K562 (cell line): ENCODE measurements at regions not wholly inside any gene's neighbourhood (a gene's known extent, or its start where the extent isn't known, plus 50 kb on each side); places are given as distances from the start of the nearest gene placed in this dataset.

Experiments used
- ATAC-seq: fragments of 200-7000 bp; cut with Tn5 transposase; 3 replicates; pipeline ENCODE4 v1.9.1; 2020; ENCODE audit warnings: moderate library complexity
- BruUV-seq: library from RNA; stranded (reverse); fragments of 400-500 nt; replicated peaks from 2 replicates; lab custom pipeline; 2021; lab: Mats Ljungman, UMichigan
- CTCF ChIA-PET: fragments of 300-600 bp; formaldehyde crosslinking; extraction: SDS; loops from one replicate; lab custom pipeline; 2021; ENCODE audit warnings: low intra/inter-chr PET ratio; lab: Yijun Ruan, JAX
- POLR2A ChIA-PET: fragments of 300-600, 350-650 bp; sonication (Branson Sonifier 250); formaldehyde crosslinking; extraction: SDS; loops from one replicate; lab custom pipeline; 2021; ENCODE audit warnings: antibody characterized with exemption, inconsistent platforms; lab: Yijun Ruan, JAX
- DNase-seq, 4 experiments: peaks; one replicate each; pipeline versions ENCODE4 v3.0.0 to v3.0.0-alpha.2; 2011 to 2018; ENCODE audit warnings: low spot score in 3 of 4, mixed read lengths in 3 of 4; ENCODE audit errors: extremely low read depth in 1 of 4
- FAIRE-seq: peaks from 2 replicates; lab custom pipeline; 2011; peaks lifted over from hg19 to GRCh38; lab: Jason Lieb, UNC
- H2AFZ ChIP-seq: 2 replicates; pipeline ENCODE4 v1.6.0; 2011; ENCODE audit warnings: low read depth, low read length, control low read depth, inconsistent platforms
- H3K27ac ChIP-seq: fragments of 200-600 bp; 3 replicates; pipeline ENCODE4 v1.8.0; 2011; ENCODE audit warnings: low read depth, mild to moderate bottlenecking, control low read depth, inconsistent platforms, low read length, moderate library complexity, mixed read lengths; ENCODE audit errors: extremely low read depth
- H3K27me3 ChIP-seq, 2 experiments: fragments of 300-600 bp in 1 of 2; 2 replicates in 1 of 2; 3 replicates in 1 of 2; pipeline versions ENCODE4 v1.6.0 to v1.8.0; 2011; ENCODE audit warnings: inconsistent platforms in 2 of 2, low read length in 2 of 2, mild to moderate bottlenecking in 1 of 2, mixed read lengths in 1 of 2, moderate library complexity in 1 of 2; ENCODE audit not compliant: control insufficient read depth in 2 of 2, insufficient read depth in 2 of 2
- H3K36me3 ChIP-seq: fragments of 300-600 bp; 3 replicates; pipeline ENCODE4 v1.8.0; 2011; ENCODE audit warnings: mild to moderate bottlenecking, low read length, inconsistent platforms; ENCODE audit not compliant: control insufficient read depth, insufficient read depth
- H3K4me1 ChIP-seq, 2 experiments: fragments of 200-600 bp in 1 of 2; replicated peaks in 1 of 2; 2 replicates in 1 of 2; 3 replicates in 1 of 2; pipeline versions ENCODE4 v1.5.1 to v1.8.0; 2011; ENCODE audit warnings: inconsistent platforms in 2 of 2, low read length in 2 of 2, mild to moderate bottlenecking in 1 of 2, mixed read lengths in 1 of 2, moderate library complexity in 1 of 2; ENCODE audit not compliant: control insufficient read depth in 2 of 2, insufficient read depth in 2 of 2
- H3K4me2 ChIP-seq: 2 replicates; pipeline ENCODE4 v1.6.1; 2011; ENCODE audit warnings: low read length, control low read depth, inconsistent platforms, mixed read lengths; ENCODE audit not compliant: insufficient read depth
- H3K4me3 ChIP-seq: fragments of 200-600 bp; sonication (generic), shearing (Covaris generic); 2 replicates; pipeline ENCODE4 v1.5.1; 2016; ENCODE audit warnings: control low read depth, inconsistent platforms
- H3K79me2 ChIP-seq: fragments of 200-600 bp; 3 replicates; pipeline ENCODE4 v1.8.0; 2011; ENCODE audit warnings: low read length, inconsistent platforms; ENCODE audit not compliant: control insufficient read depth, insufficient read depth
- H3K9ac ChIP-seq, 2 experiments: 2 replicates each; pipeline versions ENCODE4 v1.6.0 to v1.6.1; 2011; ENCODE audit warnings: low read depth in 2 of 2, low read length in 2 of 2, control low read depth in 1 of 2, inconsistent platforms in 1 of 2, mild to moderate bottlenecking in 1 of 2, mixed read lengths in 1 of 2; ENCODE audit not compliant: insufficient read depth in 1 of 2
- H3K9me1 ChIP-seq: one replicate; pipeline ENCODE4 v1.6.0; 2011; ENCODE audit warnings: inconsistent platforms, mild to moderate bottlenecking, low read length, moderate library complexity; ENCODE audit not compliant: control insufficient read depth, insufficient read depth
- H3K9me3 ChIP-seq: replicated peaks from 2 replicates; pipeline ENCODE4 v1.5.1; 2011; ENCODE audit warnings: low read depth, low read length, inconsistent platforms; ENCODE audit not compliant: control insufficient read depth, insufficient read depth
- H4K20me1 ChIP-seq: replicated peaks from 2 replicates; pipeline ENCODE4 v1.6.1; 2011; ENCODE audit warnings: low read length, inconsistent platforms, mixed read lengths; ENCODE audit not compliant: control insufficient read depth, insufficient read depth
- ESRRA ChIP-seq: fragments of 450-650 bp; IDR thresholded peaks from 2 replicates; pipeline ENCODE4 v1.6.1; 2014; ENCODE audit warnings: low read depth, mild to moderate bottlenecking, moderate library complexity, borderline replicate concordance
- JUN ChIP-seq, 2 experiments: sonication (generic) in 1 of 2; formaldehyde crosslinking in 1 of 2; IDR thresholded peaks; 2 replicates each; pipeline versions ENCODE4 v1.6.1 to v1.8.0; 2012 to 2022; ENCODE audit warnings: borderline replicate concordance in 2 of 2, mild to moderate bottlenecking in 2 of 2, improper control_type of control experiment in 1 of 2, low read depth in 1 of 2, low read length in 1 of 2, missing genetic modification reagents in 1 of 2
- KLF13 ChIP-seq: fragments of 450-650 bp; IDR thresholded peaks from 2 replicates; pipeline ENCODE4 v1.6.1; 2016; ENCODE audit warnings: missing genetic modification characterization, low read depth, mild to moderate bottlenecking, missing compliant biosample characterization, moderate library complexity, borderline replicate concordance
- MAZ ChIP-seq, 2 experiments: fragments of 450-650 bp in 1 of 2; sonication (generic) in 1 of 2; formaldehyde crosslinking; IDR thresholded peaks in 1 of 2; conservative IDR thresholded peaks in 1 of 2; 2 replicates each; pipeline versions ENCODE4 v1.4.0 to v1.5.0; 2020; ENCODE audit warnings: mild to moderate bottlenecking in 1 of 2, missing genetic modification reagents in 1 of 2
- NFIX ChIP-seq: fragments of 250-450 bp; sonication (Bioruptor Pico); IDR thresholded peaks from 2 replicates; pipeline ENCODE4 v1.4.0; 2020; ENCODE audit warnings: low read depth, mild to moderate bottlenecking, moderate library complexity
- POLR2AphosphoS5 ChIP-seq: IDR thresholded peaks from 2 replicates; pipeline ENCODE4 v1.6.1; 2011; ENCODE audit warnings: mild to moderate bottlenecking, low read depth, low read length, moderate library complexity; ENCODE audit not compliant: control insufficient read depth, insufficient read depth
- PTBP1 ChIP-seq: fragments of 200-400 bp; formaldehyde crosslinking; IDR thresholded peaks from 2 replicates; pipeline ENCODE4 v1.6.1; 2017; ENCODE audit warnings: low read depth, low read length
- SAP30 ChIP-seq: fragments of 200-600 bp; sonication (generic); IDR thresholded peaks from 2 replicates; pipeline ENCODE4 v1.6.1; 2012; ENCODE audit warnings: borderline replicate concordance, low read depth, mild to moderate bottlenecking, moderate library complexity, low read length, control low read depth, inconsistent platforms; ENCODE audit not compliant: insufficient read depth, poor library complexity, severe bottlenecking
- TSC22D4 ChIP-seq: fragments of 450-650 bp; IDR thresholded peaks from 2 replicates; pipeline ENCODE4 v1.6.1; 2016; ENCODE audit warnings: missing genetic modification characterization, missing biosample characterization, control low read depth
- ZNF253 ChIP-seq: fragments of 250-450 bp; sonication (Bioruptor Pico); conservative IDR thresholded peaks from 2 replicates; pipeline ENCODE4 v1.6.1; 2021; ENCODE audit warnings: mild to moderate bottlenecking
- ZNF347 ChIP-seq: fragments of 450-650 bp; formaldehyde crosslinking; IDR thresholded peaks from 2 replicates; pipeline ENCODE4 v1.4.0; 2020; ENCODE audit warnings: low read depth, mild to moderate bottlenecking, moderate library complexity
- WGBS: fragments of 100-300 bp; shearing (Covaris generic); methylation state at CpG from one replicate; pipeline ENCODE4 v1.1.6; 2016; ENCODE audit warnings: low coverage, mixed read lengths; ENCODE audit not compliant: insufficient coverage; ENCODE audit errors: missing lambda C conversion rate; 5-methylcytosine and 5-hydroxymethylcytosine counted together
- in situ Hi-C: fragments of 300-500 bp; cut with MboI; formaldehyde crosslinking; loops from 4 replicates; pipeline ENCODE4 v1.15.0; 2018; ENCODE audit warnings: inconsistent platforms, mixed read lengths
- intact Hi-C: fragments of 100-400 bp; cut with micrococcal nuclease; formaldehyde crosslinking; loops from 2 replicates; pipeline ENCODE4 v1.14.2; 2022
- TF ChIP-seq, protein P1 (sequence below): IDR thresholded peaks from 3 replicates; pipeline ENCODE4 v1.6.1; 2011; ENCODE audit warnings: borderline replicate concordance, mild to moderate bottlenecking, moderate library complexity; ENCODE audit not compliant: insufficient read length; ENCODE audit errors: extremely low read depth
- TF ChIP-seq, protein P2 (sequence below): fragments of 450-650 bp; IDR thresholded peaks from 2 replicates; pipeline ENCODE4 v1.6.1; 2016; ENCODE audit warnings: low read depth, mild to moderate bottlenecking, moderate library complexity
- TF ChIP-seq, protein P3 (sequence below): fragments of 250-450 bp; sonication (Bioruptor Pico); IDR thresholded peaks from 2 replicates; pipeline ENCODE4 v1.5.0; 2022; ENCODE audit warnings: mild to moderate bottlenecking

DNA sequence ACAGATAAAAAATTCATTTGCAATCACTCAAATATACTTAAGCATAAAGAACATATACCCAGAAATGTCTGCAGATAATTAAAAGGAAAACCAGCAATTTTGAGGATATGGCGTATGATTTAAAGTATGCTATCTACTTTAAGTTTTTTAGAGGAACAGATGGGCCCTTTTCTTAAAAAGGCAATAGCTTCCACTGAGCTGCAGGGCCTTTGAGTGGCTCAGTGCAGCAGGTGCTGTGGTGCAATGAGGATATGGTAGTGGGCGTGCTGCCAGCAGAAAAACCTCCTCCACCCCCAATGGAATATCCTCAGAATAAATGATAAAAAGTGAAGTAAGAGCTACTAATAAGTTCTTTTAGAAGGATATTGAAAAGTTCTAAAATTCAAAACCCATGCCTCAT lies 814.5 kb downstream of the MTRR start (continued):
- TF ChIP-seq, protein P1, sequence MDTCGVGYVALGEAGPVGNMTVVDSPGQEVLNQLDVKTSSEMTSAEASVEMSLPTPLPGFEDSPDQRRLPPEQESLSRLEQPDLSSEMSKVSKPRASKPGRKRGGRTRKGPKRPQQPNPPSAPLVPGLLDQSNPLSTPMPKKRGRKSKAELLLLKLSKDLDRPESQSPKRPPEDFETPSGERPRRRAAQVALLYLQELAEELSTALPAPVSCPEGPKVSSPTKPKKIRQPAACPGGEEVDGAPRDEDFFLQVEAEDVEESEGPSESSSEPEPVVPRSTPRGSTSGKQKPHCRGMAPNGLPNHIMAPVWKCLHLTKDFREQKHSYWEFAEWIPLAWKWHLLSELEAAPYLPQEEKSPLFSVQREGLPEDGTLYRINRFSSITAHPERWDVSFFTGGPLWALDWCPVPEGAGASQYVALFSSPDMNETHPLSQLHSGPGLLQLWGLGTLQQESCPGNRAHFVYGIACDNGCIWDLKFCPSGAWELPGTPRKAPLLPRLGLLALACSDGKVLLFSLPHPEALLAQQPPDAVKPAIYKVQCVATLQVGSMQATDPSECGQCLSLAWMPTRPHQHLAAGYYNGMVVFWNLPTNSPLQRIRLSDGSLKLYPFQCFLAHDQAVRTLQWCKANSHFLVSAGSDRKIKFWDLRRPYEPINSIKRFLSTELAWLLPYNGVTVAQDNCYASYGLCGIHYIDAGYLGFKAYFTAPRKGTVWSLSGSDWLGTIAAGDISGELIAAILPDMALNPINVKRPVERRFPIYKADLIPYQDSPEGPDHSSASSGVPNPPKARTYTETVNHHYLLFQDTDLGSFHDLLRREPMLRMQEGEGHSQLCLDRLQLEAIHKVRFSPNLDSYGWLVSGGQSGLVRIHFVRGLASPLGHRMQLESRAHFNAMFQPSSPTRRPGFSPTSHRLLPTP: no peak

DNA sequence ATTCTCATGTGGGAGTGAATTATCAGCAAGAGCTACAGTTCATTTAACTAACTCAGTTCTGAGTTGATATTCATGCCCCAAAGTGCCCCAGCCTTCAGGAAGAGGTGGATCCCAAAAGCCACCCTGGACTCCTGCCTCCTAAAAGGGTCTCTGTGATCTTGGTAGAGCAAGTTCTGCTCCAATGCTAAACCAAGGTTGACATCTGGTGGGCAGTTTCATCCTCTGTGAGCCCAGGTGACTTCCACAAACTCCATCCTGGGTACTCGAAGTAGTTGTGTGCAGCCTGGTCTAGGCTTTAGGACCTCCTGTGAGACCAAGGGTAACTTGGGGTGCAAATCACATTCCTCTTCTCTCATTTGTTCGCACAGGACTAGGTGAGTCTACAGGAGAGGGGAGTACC lies 816.8 kb downstream of the MTRR start:
- intact Hi-C loops (no loop called here), in situ Hi-C loops (no loop called here)
- no peak for DNase-seq
- no peaks in the 10 kb centered on the region for H3K36me3 ChIP-seq
- H2AFZ ChIP-seq: no peak overlapping the region
- H4K20me1 ChIP-seq: no peaks in the 10 kb centered on the region
- ChIA-PET POLR2A (interaction anchor here (0.6 kb wide), 1 partner anchor 424 kb away, joined by 3 read pairs; no protein-coding TSS in a partner anchor), CTCF (no interaction called here)
- no TSS peak for BruUV-seq
- H3K4me2 ChIP-seq: no peak overlapping the region
- WGBS: 0% methylated on average over 2 of the region's 2 CpGs
- H3K9me1 ChIP-seq: no peaks in the 10 kb centered on the region
- no peaks in the 10 kb centered on the region for H3K79me2 ChIP-seq
- H3K27ac ChIP-seq: no peak overlapping the region
- no peaks in the 10 kb centered on the region for H3K27me3 ChIP-seq
- no peak for FAIRE-seq
- peaks cover 3% of the 10 kb centered on the region; the same call in 1 of the 2 replicates for H3K9me3 ChIP-seq
- ATAC-seq: no peak
- H3K4me1 ChIP-seq: no peaks in the 10 kb centered on the region
- no peak overlapping the region for H3K9ac ChIP-seq
- no peak overlapping the region for H3K4me3 ChIP-seq
- TF ChIP-seq POLR2AphosphoS5 (no peak), KLF13 (tag) (no peak), ZNF347 (no peak), ESRRA (no peak), ZNF253 (no peak), JUN (IDR thresholded peaks at IDR 0.05; ENCODE audit: borderline replicate concordance, low read depth, low read length) (no peak), JUN (CRISPR knock-in tag; IDR thresholded peaks at IDR 0.05; ENCODE audit: borderline replicate concordance) (no peak), PTBP1 (no peak), MAZ (CRISPR knock-in tag; conservative IDR thresholded peaks at IDR 0.05 in 1 of 2, IDR thresholded peaks at IDR 0.05 in 1 of 2) (no peak), NFIX (CRISPR knock-in tag) (no peak), SAP30 (no peak), TSC22D4 (tag) (no peak)
- TF ChIP-seq, protein P2, sequence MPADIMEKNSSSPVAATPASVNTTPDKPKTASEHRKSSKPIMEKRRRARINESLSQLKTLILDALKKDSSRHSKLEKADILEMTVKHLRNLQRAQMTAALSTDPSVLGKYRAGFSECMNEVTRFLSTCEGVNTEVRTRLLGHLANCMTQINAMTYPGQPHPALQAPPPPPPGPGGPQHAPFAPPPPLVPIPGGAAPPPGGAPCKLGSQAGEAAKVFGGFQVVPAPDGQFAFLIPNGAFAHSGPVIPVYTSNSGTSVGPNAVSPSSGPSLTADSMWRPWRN: no peak
- TF ChIP-seq, protein P3, sequence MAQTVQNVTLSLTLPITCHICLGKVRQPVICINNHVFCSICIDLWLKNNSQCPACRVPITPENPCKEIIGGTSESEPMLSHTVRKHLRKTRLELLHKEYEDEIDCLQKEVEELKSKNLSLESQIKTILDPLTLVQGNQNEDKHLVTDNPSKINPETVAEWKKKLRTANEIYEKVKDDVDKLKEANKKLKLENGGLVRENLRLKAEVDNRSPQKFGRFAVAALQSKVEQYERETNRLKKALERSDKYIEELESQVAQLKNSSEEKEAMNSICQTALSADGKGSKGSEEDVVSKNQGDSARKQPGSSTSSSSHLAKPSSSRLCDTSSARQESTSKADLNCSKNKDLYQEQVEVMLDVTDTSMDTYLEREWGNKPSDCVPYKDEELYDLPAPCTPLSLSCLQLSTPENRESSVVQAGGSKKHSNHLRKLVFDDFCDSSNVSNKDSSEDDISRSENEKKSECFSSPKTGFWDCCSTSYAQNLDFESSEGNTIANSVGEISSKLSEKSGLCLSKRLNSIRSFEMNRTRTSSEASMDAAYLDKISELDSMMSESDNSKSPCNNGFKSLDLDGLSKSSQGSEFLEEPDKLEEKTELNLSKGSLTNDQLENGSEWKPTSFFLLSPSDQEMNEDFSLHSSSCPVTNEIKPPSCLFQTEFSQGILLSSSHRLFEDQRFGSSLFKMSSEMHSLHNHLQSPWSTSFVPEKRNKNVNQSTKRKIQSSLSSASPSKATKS (CRISPR knock-in tag): no peak
